ENCODE measurements at regions not wholly inside any gene's neighbourhood (a gene's known extent, or its start where the extent isn't known, plus 50 kb on each side); places are given as distances from the start of the nearest gene placed in this dataset.

DNA sequence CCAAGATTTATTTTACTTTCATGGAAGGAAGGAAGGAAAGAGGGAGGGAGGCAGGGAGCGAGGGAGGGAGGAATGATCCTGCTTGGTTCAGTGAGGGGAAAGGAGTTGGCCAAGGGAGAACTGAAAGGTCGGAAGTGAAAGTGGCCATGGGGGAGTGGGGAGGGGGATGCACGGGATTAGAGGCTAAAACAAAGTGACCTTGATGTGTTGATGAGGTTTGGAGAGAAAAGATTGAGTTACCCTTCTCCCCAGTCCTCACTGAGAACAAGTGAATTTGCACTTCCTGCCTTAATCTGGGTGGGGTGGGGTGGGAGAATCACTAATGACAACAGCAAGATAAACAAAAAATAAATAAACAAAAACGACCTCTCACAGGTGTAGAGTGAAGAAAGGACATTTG is 212.0 kb upstream of the TLE3 start (continued):
- no peak for TF ChIP-seq KDM4A (IDR thresholded peaks at IDR 0.05; ENCODE audit: low read depth, low read length, severe bottlenecking)
- no peak for TF ChIP-seq CHD2 (IDR thresholded peaks at IDR 0.05; ENCODE audit: low read length)
- TF ChIP-seq, protein P1, sequence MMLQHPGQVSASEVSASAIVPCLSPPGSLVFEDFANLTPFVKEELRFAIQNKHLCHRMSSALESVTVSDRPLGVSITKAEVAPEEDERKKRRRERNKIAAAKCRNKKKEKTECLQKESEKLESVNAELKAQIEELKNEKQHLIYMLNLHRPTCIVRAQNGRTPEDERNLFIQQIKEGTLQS (IDR thresholded peaks at IDR 0.05; ENCODE audit: insufficient read depth, low read depth, low read length) = no peak

All from H1 (cell line).